IPS DF 6.9 (cell line): ENCODE measurements at regions not wholly inside any gene's neighbourhood (a gene's known extent, or its start where the extent isn't known, plus 50 kb on each side); places are given as distances from the start of the nearest gene placed in this dataset.

Experiments
- DNase-seq: peaks from one replicate; pipeline ENCODE4 v3.0.0-alpha.2; 2013; ENCODE audit warnings: low read depth, low spot score
- H3K27ac ChIP-seq: one replicate; pipeline ENCODE4 v1.5.1; 2013; ENCODE audit warnings: low read length, control low read depth
- H3K27me3 ChIP-seq: 2 replicates; pipeline ENCODE4 v1.6.1; 2013; ENCODE audit warnings: mild to moderate bottlenecking, low read length; ENCODE audit not compliant: control insufficient read depth, insufficient read depth
- H3K36me3 ChIP-seq: 2 replicates; pipeline ENCODE4 v1.6.1; 2013; ENCODE audit warnings: low read length; ENCODE audit not compliant: control insufficient read depth, insufficient read depth
- H3K4me1 ChIP-seq: 2 replicates; pipeline ENCODE4 v1.6.1; 2013; ENCODE audit warnings: low read length; ENCODE audit not compliant: control insufficient read depth, insufficient read depth
- H3K4me3 ChIP-seq: 2 replicates; pipeline ENCODE4 v1.5.1; 2013; ENCODE audit warnings: mild to moderate bottlenecking, low read length
- H3K9me3 ChIP-seq: 2 replicates; pipeline ENCODE4 v1.6.1; 2013; ENCODE audit warnings: low read length, inconsistent platforms; ENCODE audit not compliant: control insufficient read depth, insufficient read depth
- WGBS: extraction: QIAGEN DNeasy Blood & Tissue Kit; methylation state at CpG from one replicate; pipeline ENCODE4 v1.1.7; 2013; ENCODE audit warnings: mixed read lengths, missing lambda C conversion rate; ENCODE audit not compliant: insufficient read length, insufficient coverage; 5-methylcytosine and 5-hydroxymethylcytosine counted together

DNA sequence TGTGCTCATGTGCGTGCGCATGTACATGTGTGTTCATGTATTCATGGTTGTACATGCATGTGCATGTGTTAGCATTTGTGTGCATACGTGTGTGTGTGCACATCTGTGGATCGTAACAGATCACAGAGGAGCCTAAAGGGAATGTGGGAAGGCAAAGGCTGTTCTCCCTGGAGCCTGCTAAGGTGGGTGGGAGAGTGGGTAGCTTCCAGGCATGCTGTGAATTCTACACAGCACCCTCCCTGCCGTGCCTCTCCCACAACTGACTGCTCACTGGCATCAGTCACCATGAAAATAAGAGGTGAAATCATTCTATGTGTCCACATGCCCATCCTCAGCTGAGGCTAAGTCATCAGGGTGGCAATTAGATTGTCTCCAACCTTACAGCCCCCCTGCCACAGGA is 600.9 kb downstream of the MID1IP1 start:
- no peak for DNase-seq
- Histone ChIP-seq H3K9me3 (no peaks in the 10 kb centered on the region), H3K27me3 (no peaks in the 10 kb centered on the region), H3K4me1 (no peaks in the 10 kb centered on the region), H3K4me3 (no peak overlapping the region), H3K27ac (no peak overlapping the region), H3K36me3 (no peaks in the 10 kb centered on the region)
- WGBS, result no CpG with 5 or more reads among the region's 5 CpGs

GRCh38 chrX:39406799-39407198 is 605.5 kb downstream of the MID1IP1 start:
- no CpG with 5 or more reads among the region's 2 CpGs for WGBS
- H3K27me3 ChIP-seq, result no peaks in the 10 kb centered on the region
- no peaks in the 10 kb centered on the region for H3K9me3 ChIP-seq
- no peaks in the 10 kb centered on the region for H3K4me1 ChIP-seq
- H3K36me3 ChIP-seq, result no peaks in the 10 kb centered on the region
- H3K4me3 ChIP-seq, result no peak overlapping the region
- no peak for DNase-seq
- H3K27ac ChIP-seq, result no peak overlapping the region

GRCh38 chrX:39409246-39409917 is 608.1 kb downstream of the MID1IP1 start:
- no peak overlapping the region for H3K4me3 ChIP-seq
- no peak overlapping the region for H3K27ac ChIP-seq
- H3K36me3 ChIP-seq, result no peaks in the 10 kb centered on the region
- H3K27me3 ChIP-seq, result no peaks in the 10 kb centered on the region
- no peaks in the 10 kb centered on the region for H3K4me1 ChIP-seq
- WGBS, result no CpG with 5 or more reads among the region's 6 CpGs
- no peaks in the 10 kb centered on the region for H3K9me3 ChIP-seq
- DNase-seq, result no peak

DNA sequence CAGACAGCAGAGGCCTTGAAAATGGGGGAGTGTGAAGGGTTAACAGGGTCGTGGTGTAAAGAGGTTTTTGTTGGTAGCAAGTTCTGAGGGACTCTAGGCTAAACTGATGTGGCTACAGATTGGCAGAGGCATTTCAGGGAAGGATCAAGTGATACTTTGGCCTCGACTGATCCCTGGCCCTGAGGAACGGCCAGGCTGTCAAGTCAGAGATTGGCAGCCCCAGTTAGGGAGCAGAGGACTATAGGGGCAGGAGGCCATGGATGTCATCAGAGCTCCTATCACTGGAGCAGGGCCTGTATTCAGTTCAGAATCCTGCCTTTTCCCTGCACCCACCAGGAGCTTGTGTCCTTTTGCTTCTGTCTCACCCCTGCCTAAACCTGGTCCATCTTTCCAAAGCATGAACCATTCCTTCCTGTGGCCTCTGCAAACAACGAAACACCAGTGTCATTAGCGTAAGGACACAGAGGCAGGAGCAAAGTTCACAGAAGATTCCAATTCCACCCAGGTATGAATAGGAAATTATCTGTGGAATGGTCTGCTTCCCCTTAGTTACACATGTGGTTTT is 613.1 kb downstream of the MID1IP1 start:
- no CpG with 5 or more reads among the region's 5 CpGs for WGBS
- H3K36me3 ChIP-seq, result no peaks in the 10 kb centered on the region
- DNase-seq, result no peak
- no peaks in the 10 kb centered on the region for H3K27me3 ChIP-seq
- no peak overlapping the region for H3K4me3 ChIP-seq
- no peak overlapping the region for H3K27ac ChIP-seq
- H3K4me1 ChIP-seq, result no peaks in the 10 kb centered on the region
- H3K9me3 ChIP-seq, result no peaks in the 10 kb centered on the region

- H3K36me3 ChIP-seq, result no peaks in the 10 kb centered on the region
- no peak for DNase-seq
- no CpG with 5 or more reads among the region's 14 CpGs for WGBS
- no peaks in the 10 kb centered on the region for H3K27me3 ChIP-seq
- H3K4me3 ChIP-seq, result no peak overlapping the region
- H3K27ac ChIP-seq, result no peak overlapping the region
- H3K9me3 ChIP-seq, result no peaks in the 10 kb centered on the region
- H3K4me1 ChIP-seq, result no peaks in the 10 kb centered on the region
These were observed 615.4 kb downstream of the MID1IP1 start for GRCh38 chrX:39416547-39417260.

GRCh38 chrX:39418254-39418704 is 617.0 kb downstream of the MID1IP1 start:
- WGBS, result no CpG with 5 or more reads among the region's 4 CpGs
- DNase-seq, result no peak
- Histone ChIP-seq H3K4me1 (no peaks in the 10 kb centered on the region), H3K9me3 (no peaks in the 10 kb centered on the region), H3K36me3 (no peaks in the 10 kb centered on the region), H3K27ac (no peak overlapping the region), H3K4me3 (no peak overlapping the region), H3K27me3 (no peaks in the 10 kb centered on the region)

DNA sequence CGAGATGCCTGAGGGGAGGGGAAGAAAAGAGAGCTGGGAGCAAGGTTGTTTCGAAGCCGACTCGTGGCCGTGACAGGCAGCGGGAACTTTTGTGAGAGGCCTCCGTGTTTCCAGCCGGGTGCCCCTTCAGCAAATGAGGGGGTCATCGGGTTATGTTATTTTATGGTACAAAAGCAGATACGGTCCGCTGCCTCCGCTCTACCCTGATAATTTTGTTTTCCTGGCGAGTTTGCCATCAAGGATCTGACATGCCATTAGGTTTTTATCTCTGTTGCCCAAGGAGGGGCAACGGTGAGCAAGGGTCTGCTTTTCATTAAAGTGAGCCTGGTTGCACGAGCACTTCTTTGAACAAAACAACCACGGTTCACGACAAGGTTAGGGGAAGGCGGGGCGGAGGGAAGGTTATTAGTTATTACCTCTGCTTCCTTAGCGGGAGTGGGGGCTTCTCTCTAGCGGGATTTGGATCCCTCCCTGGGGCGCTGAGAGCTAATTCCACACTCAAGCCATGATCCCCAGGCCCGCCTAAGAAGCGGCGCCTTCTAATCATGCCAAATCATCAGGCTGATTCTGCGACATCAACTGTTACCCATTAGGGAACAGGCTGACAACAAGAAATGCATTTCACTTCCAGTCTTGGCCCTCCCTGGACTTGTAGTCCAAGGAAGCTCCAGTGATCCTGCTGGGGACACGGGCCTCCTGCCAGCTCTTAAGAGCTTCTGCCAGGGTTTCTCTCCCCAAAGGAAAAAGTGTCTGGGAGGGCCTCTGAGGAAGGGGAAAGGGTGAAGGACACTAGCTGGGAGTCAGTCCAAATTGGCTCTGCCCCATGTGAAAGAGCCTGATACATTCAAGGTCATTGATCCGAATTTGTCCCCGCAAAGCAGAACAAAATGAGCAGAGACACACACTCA is 617.7 kb downstream of the MID1IP1 start:
- no peak overlapping the region for H3K27ac ChIP-seq
- no peaks in the 10 kb centered on the region for H3K27me3 ChIP-seq
- no CpG with 5 or more reads among the region's 29 CpGs for WGBS
- no peak for DNase-seq
- no peak overlapping the region for H3K4me3 ChIP-seq
- H3K36me3 ChIP-seq, result no peaks in the 10 kb centered on the region
- H3K4me1 ChIP-seq, result no peaks in the 10 kb centered on the region
- H3K9me3 ChIP-seq, result no peaks in the 10 kb centered on the region

DNA sequence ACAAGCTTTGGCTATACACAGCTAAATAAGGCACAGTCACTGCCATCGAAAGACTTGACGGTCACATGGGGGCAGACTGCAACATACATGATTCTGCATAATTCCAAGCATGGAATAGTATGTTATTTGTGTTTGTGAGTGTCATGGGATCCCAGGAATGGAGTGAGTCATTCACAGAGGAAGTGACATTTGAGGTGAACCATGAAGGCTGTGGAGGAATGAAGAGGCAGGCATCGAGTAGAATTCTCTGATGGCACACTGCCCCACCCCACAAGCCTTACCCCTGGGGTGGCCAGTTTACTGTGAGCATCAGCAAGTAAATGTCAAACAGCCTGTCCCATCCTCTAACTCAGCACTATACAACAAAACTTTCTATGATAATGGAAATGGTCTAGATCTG is 619.7 kb downstream of the MID1IP1 start:
- no peak overlapping the region for H3K4me3 ChIP-seq
- no peaks in the 10 kb centered on the region for H3K4me1 ChIP-seq
- no peaks in the 10 kb centered on the region for H3K27me3 ChIP-seq
- H3K27ac ChIP-seq, result no peak overlapping the region
- no CpG with 5 or more reads among the region's 3 CpGs for WGBS
- no peak for DNase-seq
- no peaks in the 10 kb centered on the region for H3K36me3 ChIP-seq
- H3K9me3 ChIP-seq, result no peaks in the 10 kb centered on the region

DNA sequence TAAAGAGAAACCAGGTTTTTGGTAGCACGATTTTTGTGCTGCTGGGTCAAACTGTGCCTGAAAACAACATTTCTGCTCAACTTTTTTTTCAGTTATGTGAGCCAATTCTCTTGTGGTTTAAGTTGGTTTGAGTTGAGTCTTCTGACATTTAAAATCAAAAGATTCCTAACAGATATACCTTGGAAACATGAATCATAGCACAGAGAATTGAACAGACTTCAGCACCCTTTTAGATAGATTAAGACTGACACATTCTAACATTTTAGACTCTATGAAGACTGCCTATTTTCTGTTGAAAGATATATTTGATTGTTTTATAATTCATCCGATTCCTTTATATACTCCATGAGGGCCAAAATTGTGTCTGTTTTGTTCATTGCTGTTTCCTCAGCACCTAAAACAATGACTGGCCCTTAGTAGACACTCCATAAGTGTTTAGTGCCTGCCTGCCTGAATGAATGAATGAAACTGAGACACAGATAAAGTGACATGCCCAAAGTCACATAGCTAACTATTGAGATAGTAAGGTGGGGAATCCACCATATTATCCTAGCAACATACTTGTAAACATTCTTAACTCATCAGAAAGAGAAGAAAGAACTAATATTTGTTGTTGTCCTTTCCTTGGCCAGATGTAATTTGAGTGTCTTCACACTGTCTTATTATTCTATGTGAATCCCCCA is 624.0 kb downstream of the MID1IP1 start:
- Histone ChIP-seq H3K4me3 (no peak overlapping the region), H3K27ac (no peak overlapping the region), H3K4me1 (no peaks in the 10 kb centered on the region), H3K27me3 (no peaks in the 10 kb centered on the region), H3K9me3 (no peaks in the 10 kb centered on the region), H3K36me3 (no peaks in the 10 kb centered on the region)
- DNase-seq, result no peak
- WGBS, result no CpG with 5 or more reads among the region's 2 CpGs

DNA sequence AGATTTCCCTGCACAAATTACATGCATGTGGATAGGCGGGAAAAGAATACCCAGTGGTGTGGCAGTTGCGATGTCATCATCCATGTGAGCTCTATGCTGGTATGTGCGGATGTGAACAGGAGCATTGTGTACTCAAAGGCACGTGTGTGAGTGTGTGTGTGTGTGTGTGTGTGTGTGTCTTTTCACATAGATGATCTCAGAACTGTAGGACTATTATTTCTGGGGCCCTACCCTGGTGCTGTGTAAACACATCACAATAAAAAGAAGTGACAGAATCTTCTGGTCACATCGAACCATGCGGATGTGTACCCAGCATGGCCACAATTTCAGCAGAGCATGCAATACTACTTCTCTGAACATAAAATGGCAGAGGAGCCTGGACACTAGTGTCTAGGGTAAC is 624.8 kb downstream of the MID1IP1 start:
- H3K27me3 ChIP-seq, result no peaks in the 10 kb centered on the region
- no peaks in the 10 kb centered on the region for H3K36me3 ChIP-seq
- H3K27ac ChIP-seq, result no peak overlapping the region
- no peak overlapping the region for H3K4me3 ChIP-seq
- H3K4me1 ChIP-seq, result no peaks in the 10 kb centered on the region
- DNase-seq, result no peak
- no peaks in the 10 kb centered on the region for H3K9me3 ChIP-seq
- no CpG with 5 or more reads among the region's 6 CpGs for WGBS
